Hematopoietic multipotent progenitor cell treated with erythropoietin and hydrocortisone succinate and interleukin-3 and kit ligand, for 17 days (in vitro differentiated cells): ENCODE measurements at regions not wholly inside any gene's neighbourhood (a gene's known extent, or its start where the extent isn't known, plus 50 kb on each side); places are given as distances from the start of the nearest gene placed in this dataset.

ENCODE experiments used
- DNase-seq: peaks from one replicate; pipeline ENCODE4 v3.0.0-alpha.2; 2015; ENCODE audit warnings: low spot score

GRCh38 chr18:39799006-39799405 is 2156.0 kb upstream of the PIK3C3 start:
- peak; percentile 12 for DNase-seq

GRCh38 chr18:39796393-39796792 is 2158.6 kb upstream of the PIK3C3 start:
- DNase-seq = peak; percentile 18

GRCh38 chr18:39795350-39795749 is 2159.7 kb upstream of the PIK3C3 start:
- DNase-seq = no peak

GRCh38 chr18:39793609-39794008 is 2161.4 kb upstream of the PIK3C3 start:
- DNase-seq = no peak

- no peak for DNase-seq
Observed at GRCh38 chr18:39788383-39788782, 2166.7 kb upstream of the PIK3C3 start.

GRCh38 chr18:39786477-39786876 is 2168.6 kb upstream of the PIK3C3 start:
- no peak for DNase-seq

- no peak for DNase-seq
Observed at GRCh38 chr18:39784541-39784940, 2170.5 kb upstream of the PIK3C3 start.

GRCh38 chr18:39781565-39781964 is 2173.5 kb upstream of the PIK3C3 start:
- DNase-seq = no peak

- no peak for DNase-seq
Observed at GRCh38 chr18:39780774-39781173, 2174.3 kb upstream of the PIK3C3 start.

- DNase-seq = no peak
Observed at GRCh38 chr18:39779926-39780325, 2175.1 kb upstream of the PIK3C3 start.

GRCh38 chr18:39776766-39777165 is 2178.3 kb upstream of the PIK3C3 start:
- no peak for DNase-seq

- no peak for DNase-seq
Observed at GRCh38 chr18:39774957-39775598, 2180.0 kb upstream of the PIK3C3 start.

- no peak for DNase-seq
Observed at GRCh38 chr18:39773646-39774045, 2181.4 kb upstream of the PIK3C3 start.

- DNase-seq = no peak
Observed at GRCh38 chr18:39772155-39772919, 2182.7 kb upstream of the PIK3C3 start.

- DNase-seq = no peak
Observed at GRCh38 chr18:39770399-39770798, 2184.6 kb upstream of the PIK3C3 start.

- no peak for DNase-seq
Observed at GRCh38 chr18:39764873-39765272, 2190.2 kb upstream of the PIK3C3 start.

GRCh38 chr18:39761273-39761672 is 2193.8 kb upstream of the PIK3C3 start:
- DNase-seq = no peak

- no peak for DNase-seq
Observed at GRCh38 chr18:39759926-39760325, 2194.3 kb upstream of the CELF4 start.

GRCh38 chr18:39753178-39753577 is 2187.6 kb upstream of the CELF4 start:
- DNase-seq = no peak

- DNase-seq = no peak
Observed at GRCh38 chr18:39752351-39752750, 2186.8 kb upstream of the CELF4 start.

GRCh38 chr18:39751921-39752320 is 2186.3 kb upstream of the CELF4 start:
- DNase-seq = no peak

GRCh38 chr18:39751161-39751560 is 2185.6 kb upstream of the CELF4 start:
- DNase-seq = no peak

GRCh38 chr18:39749154-39749553 is 2183.6 kb upstream of the CELF4 start:
- no peak for DNase-seq

GRCh38 chr18:39748727-39749126 is 2183.1 kb upstream of the CELF4 start:
- no peak for DNase-seq
